Adrenal gland (tissue), 9 donors: ENCODE measurements at regions not wholly inside any gene's neighbourhood (a gene's known extent, or its start where the extent isn't known, plus 50 kb on each side); places are given as distances from the start of the nearest gene placed in this dataset.

ENCODE experiments used
- DNase-seq, 7 donors: peaks; one replicate each; pipeline ENCODE4 v3.0.0-alpha.2; 2019 to 2020
- H3K27ac ChIP-seq, 5 donors: fragments of 200-600 bp; sonication (generic) in 4 of 5; 1 replicate in 3 of 5; 2 replicates in 2 of 5; pipeline versions ENCODE4 v1.5.1 to v1.8.0; 2016 to 2020; ENCODE audit warnings: mild to moderate bottlenecking in 1 of 5
- H3K27me3 ChIP-seq: fragments of 200-600 bp; 2 replicates; pipeline ENCODE4 v1.8.0; 2021
- H3K36me3 ChIP-seq, 2 donors: fragments of 200-600 bp; replicated peaks in 1 of 2; 1 replicate in 1 of 2; 2 replicates in 1 of 2; pipeline versions ENCODE4 v1.5.1 to v1.8.0; 2018 to 2022
- H3K4me1 ChIP-seq, 2 donors: fragments of 200-600 bp; replicated peaks in 1 of 2; 1 replicate in 1 of 2; 2 replicates in 1 of 2; pipeline versions ENCODE4 v1.5.1 to v1.8.0; 2018 to 2021
- H3K4me3 ChIP-seq, 4 donors: fragments of 200-600 bp; sonication (generic) in 3 of 4; one replicate each; pipeline ENCODE4 v1.5.1; 2016 to 2018
- H3K9me3 ChIP-seq, 3 donors: fragments of 200-600 bp; sonication (generic) in 1 of 3; replicated peaks in 1 of 3; 1 replicate in 2 of 3; 2 replicates in 1 of 3; pipeline versions ENCODE4 v1.5.1 to v1.8.0; 2016 to 2021
- POLR2A ChIP-seq, 2 donors: fragments of 450-650 bp; IDR thresholded peaks; one replicate each; pipeline ENCODE4 v1.6.1; 2017; ENCODE audit warnings: antibody characterized with exemption in 2 of 2, mild to moderate bottlenecking in 2 of 2, moderate library complexity in 1 of 2
- WGBS, 4 donors: extraction: QIAGEN DNeasy Blood & Tissue Kit in 2 of 4; methylation state at CpG; one replicate each; pipeline versions ENCODE4 v1.1.5 to v1.1.7; 2013 to 2017; 5-methylcytosine and 5-hydroxymethylcytosine counted together
- intact Hi-C, 2 donors: fragments of 100-400 bp; cut with DNase I; formaldehyde crosslinking; loops; one replicate each; pipeline versions ENCODE4 v1.14.1 to v1.15.0; 2022 to 2023
- TF ChIP-seq, protein P1 (sequence below), 6 experiments: fragments of 450-650 bp in 4 of 6; fragments of 200-600 bp in 2 of 6; sonication (generic) in 1 of 6; IDR thresholded peaks; 1 replicate in 5 of 6; 2 replicates in 1 of 6; pipeline versions ENCODE4 v1.5.1 to v1.8.0; 2016 to 2021; ENCODE audit warnings: antibody characterized with exemption in 6 of 6, mild to moderate bottlenecking in 2 of 6, moderate library complexity in 1 of 6
- donor health status: healthy with polysubstance abuse.
- donor health status: Bipolar disorder and iron deficiency.
- donor health status: DM: yes; HTN: yes; CAD: no.
- donor health status: DM: no; HTN: no; CAD: no.
- donor health status: DM: no; HTN: no; CAD: no.

DNA sequence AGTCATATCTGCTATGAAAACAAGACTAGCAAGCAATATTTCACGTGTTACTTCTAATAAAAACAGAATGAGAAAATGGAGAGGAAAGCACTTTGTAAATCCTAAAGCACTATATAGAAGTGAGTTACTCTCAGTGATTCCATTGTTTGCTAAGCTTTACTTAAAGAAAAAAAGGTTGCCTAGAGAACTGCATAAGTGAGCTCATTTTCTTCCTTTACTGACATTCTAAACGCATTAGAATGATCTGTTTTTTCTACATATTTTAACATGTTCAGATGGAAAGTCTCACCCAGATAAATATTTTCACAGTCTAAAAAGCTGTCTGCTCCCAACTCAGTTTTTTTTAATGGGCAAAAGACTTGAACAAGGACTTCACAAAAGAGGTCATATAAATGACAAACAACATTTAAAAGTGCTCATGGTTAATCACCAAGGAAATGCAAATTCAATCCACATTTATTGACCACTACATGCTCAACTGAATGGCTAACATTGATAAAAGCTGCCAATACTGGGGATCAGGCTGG, 52.9 kb upstream of the AKAP12 start:
- Histone ChIP-seq H3K27ac (no peak overlapping the region), H3K9me3 (no peaks in the 10 kb centered on the region), H3K27me3 (no peaks in the 10 kb centered on the region), H3K4me3 (no peak overlapping the region), H3K36me3 (no peaks in the 10 kb centered on the region), H3K4me1 (no peaks in the 10 kb centered on the region)
- WGBS, 4 donors = 64 to 76% (median 72%) methylated on average over 2 of the region's 2 CpGs
- DNase-seq = no peak
- no peak for TF ChIP-seq POLR2A (IDR thresholded peaks at IDR 0.05)
- TF ChIP-seq, protein P1, sequence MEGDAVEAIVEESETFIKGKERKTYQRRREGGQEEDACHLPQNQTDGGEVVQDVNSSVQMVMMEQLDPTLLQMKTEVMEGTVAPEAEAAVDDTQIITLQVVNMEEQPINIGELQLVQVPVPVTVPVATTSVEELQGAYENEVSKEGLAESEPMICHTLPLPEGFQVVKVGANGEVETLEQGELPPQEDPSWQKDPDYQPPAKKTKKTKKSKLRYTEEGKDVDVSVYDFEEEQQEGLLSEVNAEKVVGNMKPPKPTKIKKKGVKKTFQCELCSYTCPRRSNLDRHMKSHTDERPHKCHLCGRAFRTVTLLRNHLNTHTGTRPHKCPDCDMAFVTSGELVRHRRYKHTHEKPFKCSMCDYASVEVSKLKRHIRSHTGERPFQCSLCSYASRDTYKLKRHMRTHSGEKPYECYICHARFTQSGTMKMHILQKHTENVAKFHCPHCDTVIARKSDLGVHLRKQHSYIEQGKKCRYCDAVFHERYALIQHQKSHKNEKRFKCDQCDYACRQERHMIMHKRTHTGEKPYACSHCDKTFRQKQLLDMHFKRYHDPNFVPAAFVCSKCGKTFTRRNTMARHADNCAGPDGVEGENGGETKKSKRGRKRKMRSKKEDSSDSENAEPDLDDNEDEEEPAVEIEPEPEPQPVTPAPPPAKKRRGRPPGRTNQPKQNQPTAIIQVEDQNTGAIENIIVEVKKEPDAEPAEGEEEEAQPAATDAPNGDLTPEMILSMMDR (IDR thresholded peaks at IDR 0.05) = no peak
- intact Hi-C loops = no loop called here
